ENCODE measurements at regions not wholly inside any gene's neighbourhood (a gene's known extent, or its start where the extent isn't known, plus 50 kb on each side); places are given as distances from the start of the nearest gene placed in this dataset.

GRCh38 chr4:128350449-128351045 is 62.9 kb upstream of the PGRMC2 start:
- intact Hi-C loops (cut with DNase I; ENCODE audit: low total_unique reads): no loop called here
- H3K27ac ChIP-seq: no peak overlapping the region
- WGBS, 5 donors: 92 to 96% (median 92%) methylated on average over 6 of the region's 6 CpGs

GRCh38 chr4:128349921-128350320 is 62.3 kb upstream of the PGRMC2 start:
- H3K27me3 ChIP-seq: no peaks in the 10 kb centered on the region
- no peak for DNase-seq
- H3K4me1 ChIP-seq: peaks cover 0 to 23% (median 13%) of the 10 kb centered on the region in 4 donors
- no peak overlapping the region for H3K27ac ChIP-seq
- intact Hi-C loops (cut with DNase I; ENCODE audit: low total_unique reads): no loop called here
- WGBS, 5 donors: 64 to 78% (median 73%) methylated on average over 4 of the region's 4 CpGs
- H3K36me3 ChIP-seq: no peaks in the 10 kb centered on the region
- no peaks in the 10 kb centered on the region for H3K9me3 ChIP-seq
- TF ChIP-seq POLR2A (IDR thresholded peaks at IDR 0.05) (no peak), EP300 (IDR thresholded peaks at IDR 0.05) (no peak), POLR2AphosphoS5 (IDR thresholded peaks at IDR 0.05) (peak in 1 of 3 donors; percentile 36), CTCF (IDR thresholded peaks at IDR 0.05) (no peak)
- H3K4me3 ChIP-seq: no peak overlapping the region

More at GRCh38 chr4:128350449-128351045, 62.9 kb upstream of the PGRMC2 start:
- Histone ChIP-seq H3K4me3 (no peak overlapping the region), H3K36me3 (no peaks in the 10 kb centered on the region), H3K9me3 (no peaks in the 10 kb centered on the region), H3K27me3 (no peaks in the 10 kb centered on the region), H3K4me1 (peaks cover 0 to 24% (median 13%) of the 10 kb centered on the region in 4 donors)
- TF ChIP-seq EP300 (IDR thresholded peaks at IDR 0.05): no peak
- no peak for DNase-seq

- no peak overlapping the region for H3K27ac ChIP-seq
- TF ChIP-seq POLR2AphosphoS5 (IDR thresholded peaks at IDR 0.05) (no peak), CTCF (IDR thresholded peaks at IDR 0.05) (no peak), EP300 (IDR thresholded peaks at IDR 0.05) (no peak), POLR2A (IDR thresholded peaks at IDR 0.05) (no peak)
Observed at GRCh38 chr4:128347930-128348660, 60.5 kb upstream of the PGRMC2 start.

GRCh38 chr4:128347175-128347868 is 59.7 kb upstream of the PGRMC2 start:
- H3K27ac ChIP-seq: no peak overlapping the region
- WGBS, 5 donors: 38 to 62% (median 50%) methylated on average over 4 of the region's 4 CpGs
- intact Hi-C loops (cut with DNase I; ENCODE audit: low total_unique reads): no loop called here
- H3K27me3 ChIP-seq: no peaks in the 10 kb centered on the region
- H3K4me3 ChIP-seq: no peak overlapping the region
- peaks cover 0 to 9% (median 3%) of the 10 kb centered on the region in 4 donors for H3K4me1 ChIP-seq
- DNase-seq: peak in 1 of 2 donors; percentile 51
- TF ChIP-seq POLR2A (IDR thresholded peaks at IDR 0.05) (no peak), CTCF (IDR thresholded peaks at IDR 0.05) (no peak), POLR2AphosphoS5 (IDR thresholded peaks at IDR 0.05) (no peak), EP300 (IDR thresholded peaks at IDR 0.05) (no peak)
- no peaks in the 10 kb centered on the region for H3K9me3 ChIP-seq
- H3K36me3 ChIP-seq: no peaks in the 10 kb centered on the region

More at GRCh38 chr4:128347930-128348660, 60.5 kb upstream of the PGRMC2 start:
- no peak for DNase-seq
- intact Hi-C loops (cut with DNase I; ENCODE audit: low total_unique reads): no loop called here
- WGBS, 5 donors: 72 to 83% (median 80%) methylated on average over 4 of the region's 4 CpGs
- H3K36me3 ChIP-seq: no peaks in the 10 kb centered on the region
- no peaks in the 10 kb centered on the region for H3K9me3 ChIP-seq
- H3K4me1 ChIP-seq: peaks cover 0 to 9% (median 3%) of the 10 kb centered on the region in 4 donors
- no peaks in the 10 kb centered on the region for H3K27me3 ChIP-seq
- H3K4me3 ChIP-seq: no peak overlapping the region
